ENCODE measurements at regions not wholly inside any gene's neighbourhood (a gene's known extent, or its start where the extent isn't known, plus 50 kb on each side); places are given as distances from the start of the nearest gene placed in this dataset.

DNA sequence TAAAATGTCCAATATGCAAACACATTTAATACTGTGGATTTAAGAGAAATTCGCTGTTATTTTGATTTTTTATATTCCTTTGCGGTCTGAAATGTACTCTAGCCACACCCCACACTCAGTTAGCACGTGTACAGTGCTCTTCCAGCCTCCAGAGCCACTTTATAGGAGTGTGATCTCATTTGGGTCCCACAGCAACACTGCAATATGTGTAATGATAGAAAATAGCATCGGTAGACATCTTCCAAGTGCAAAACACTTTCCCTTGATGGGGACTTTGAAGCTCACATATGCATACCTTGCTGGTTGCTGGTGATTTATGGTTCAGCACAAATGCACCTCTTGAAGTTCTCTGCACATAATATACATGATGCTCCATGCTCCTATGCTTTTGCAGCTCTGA lies 148.3 kb downstream of the GAS1 start:
- no peak for DNase-seq (ENCODE audit: low read depth in 2 of 3, low spot score in 2 of 3)

DNA sequence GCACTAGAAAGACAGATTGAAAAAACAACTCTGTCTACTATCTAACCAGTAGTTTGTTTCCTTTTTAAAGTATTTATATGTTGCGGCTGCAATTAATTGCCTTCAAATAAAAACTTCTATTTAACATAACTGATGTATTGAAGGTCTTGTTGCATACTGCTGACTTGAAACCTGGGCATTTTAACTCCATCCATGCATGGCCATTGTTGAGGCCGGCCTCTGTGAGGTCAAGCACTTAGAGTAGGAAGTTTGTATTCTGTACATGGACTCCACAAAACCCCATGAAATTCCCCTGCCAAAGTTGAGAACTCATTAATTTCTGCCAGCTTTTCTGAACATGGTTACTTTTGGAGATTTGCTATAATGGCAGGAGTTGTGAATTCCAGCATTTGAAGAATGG lies 150.6 kb downstream of the GAS1 start:
- no peak for DNase-seq (ENCODE audit: low read depth in 2 of 3, low spot score in 2 of 3)

DNA sequence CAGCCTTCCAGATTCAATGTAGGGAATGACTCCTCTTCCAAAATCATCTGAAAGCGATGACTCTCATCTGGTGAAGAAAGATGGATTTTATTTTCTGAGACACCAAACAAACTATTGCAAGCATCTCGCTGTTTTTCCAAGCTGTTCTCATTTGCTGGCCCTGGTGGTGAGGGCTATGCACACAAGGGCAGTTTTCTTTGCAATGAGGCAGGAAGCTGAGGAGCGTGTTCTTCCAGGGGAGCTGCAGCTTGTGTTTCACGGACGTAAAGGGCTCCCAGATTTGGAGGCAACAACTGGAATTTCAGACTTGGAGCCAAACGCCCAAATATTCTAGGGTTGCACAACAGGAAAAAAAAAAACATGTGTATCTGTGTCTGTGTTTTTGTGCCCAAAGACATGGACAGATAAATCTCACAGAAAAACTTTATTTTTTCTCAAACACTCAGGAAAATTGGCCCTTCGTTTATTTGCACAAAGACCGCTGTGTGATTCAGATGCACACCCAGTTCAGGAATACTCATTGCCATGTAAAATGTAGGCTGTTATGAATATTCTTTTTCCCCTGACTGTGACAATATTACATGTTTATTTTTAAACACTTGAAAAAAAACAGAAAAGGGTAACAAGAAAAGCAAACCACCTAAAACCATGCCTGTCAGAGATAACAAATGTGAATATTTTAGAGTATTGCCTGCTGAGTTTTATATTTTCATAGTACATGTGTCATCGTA lies 151.3 kb downstream of the GAS1 start:
- no peak for DNase-seq (ENCODE audit: low read depth in 2 of 3, low spot score in 2 of 3)

DNA sequence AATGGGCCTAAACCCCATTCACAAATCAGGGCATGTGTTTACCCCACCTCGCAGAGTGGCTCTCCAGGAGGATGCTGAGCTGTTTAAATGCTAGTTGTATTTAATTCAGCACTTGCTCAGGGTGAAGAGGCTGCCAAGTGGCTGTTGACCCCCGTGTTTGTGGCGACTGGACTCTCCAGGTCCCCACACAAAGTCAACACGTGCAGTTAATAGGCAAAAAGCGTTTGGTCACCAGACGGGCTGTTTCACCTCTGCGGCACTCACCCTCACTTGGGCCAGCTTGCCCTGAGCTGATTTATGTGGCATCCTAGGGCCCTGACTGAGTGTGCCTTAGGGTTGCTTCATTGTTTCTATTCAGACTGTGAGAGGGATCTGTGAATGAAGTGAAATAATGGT lies 152.3 kb downstream of the GAS1 start:
- DNase-seq (ENCODE audit: low read depth in 2 of 3, low spot score in 2 of 3): no peak

DNA sequence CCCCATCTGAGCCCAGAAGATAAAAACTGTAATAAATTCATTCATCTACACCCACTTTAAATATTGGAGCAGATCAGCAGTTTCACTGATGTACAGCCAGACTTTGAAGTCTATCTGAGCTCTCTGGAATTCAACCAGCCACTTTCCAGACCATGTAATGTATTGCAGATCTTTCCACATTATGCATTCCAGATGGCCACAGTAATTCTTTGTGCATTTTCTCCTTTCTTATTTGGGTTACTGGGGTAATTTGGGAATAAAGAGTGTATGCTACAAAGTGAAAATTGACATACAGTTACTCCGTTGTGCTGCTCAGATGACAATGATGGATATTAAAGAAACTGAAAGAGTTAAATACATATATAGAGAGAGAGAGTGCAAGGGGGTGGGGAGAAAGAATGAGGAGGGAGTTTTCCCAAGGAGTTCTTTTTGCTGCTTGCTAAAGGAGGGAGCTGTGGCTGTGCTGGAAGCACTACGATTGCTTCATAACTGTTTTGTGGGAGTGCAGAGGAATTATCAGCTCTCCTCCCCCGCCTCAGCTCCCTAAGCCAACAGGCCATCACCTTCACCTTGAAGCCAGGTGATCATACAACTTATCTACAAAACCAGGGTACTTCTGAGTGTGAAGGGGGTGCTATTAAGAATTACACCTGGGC lies 152.8 kb downstream of the GAS1 start:
- no peak for DNase-seq (ENCODE audit: low read depth in 2 of 3, low spot score in 2 of 3)

DNA sequence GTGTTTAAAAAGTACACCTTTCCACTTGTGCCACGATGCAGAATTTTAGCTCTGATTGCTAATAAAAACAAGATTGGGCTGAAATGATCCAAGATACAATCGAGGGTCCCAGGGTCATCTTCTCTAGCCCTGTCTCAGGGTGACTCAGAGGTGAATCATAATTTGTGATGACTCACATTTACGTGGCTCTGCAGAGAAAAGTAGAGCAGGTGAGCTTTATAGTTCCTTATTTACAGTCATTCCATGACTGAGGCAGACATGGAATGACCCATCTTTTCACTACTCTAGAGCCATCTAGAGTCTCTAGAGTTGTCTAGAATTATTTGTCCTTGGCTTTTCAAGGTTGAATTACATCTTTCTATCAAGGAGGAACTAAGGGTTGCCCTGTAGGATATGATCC lies 155.2 kb downstream of the GAS1 start:
- DNase-seq (ENCODE audit: low read depth in 2 of 3, low spot score in 2 of 3): no peak

DNA sequence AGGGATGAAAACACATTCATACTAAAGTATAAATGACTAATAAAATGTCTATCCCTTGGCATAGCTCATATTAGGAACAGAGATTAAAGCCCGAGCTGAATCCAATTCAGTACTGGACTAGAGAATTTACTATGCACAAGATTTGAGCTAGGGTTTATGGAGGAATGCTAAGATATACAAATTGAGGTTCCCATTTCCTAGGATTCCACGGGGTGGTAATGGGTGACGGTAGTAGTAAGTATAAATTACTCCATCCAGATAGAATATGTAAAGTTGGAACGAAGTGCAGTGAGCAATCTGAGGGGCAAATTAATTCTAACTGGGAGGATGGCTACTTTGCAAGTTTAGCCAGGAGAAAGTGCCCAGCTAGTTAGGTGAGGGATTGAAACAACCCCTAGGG lies 156.5 kb downstream of the GAS1 start:
- DNase-seq (ENCODE audit: low read depth in 2 of 3, low spot score in 2 of 3): no peak

DNA sequence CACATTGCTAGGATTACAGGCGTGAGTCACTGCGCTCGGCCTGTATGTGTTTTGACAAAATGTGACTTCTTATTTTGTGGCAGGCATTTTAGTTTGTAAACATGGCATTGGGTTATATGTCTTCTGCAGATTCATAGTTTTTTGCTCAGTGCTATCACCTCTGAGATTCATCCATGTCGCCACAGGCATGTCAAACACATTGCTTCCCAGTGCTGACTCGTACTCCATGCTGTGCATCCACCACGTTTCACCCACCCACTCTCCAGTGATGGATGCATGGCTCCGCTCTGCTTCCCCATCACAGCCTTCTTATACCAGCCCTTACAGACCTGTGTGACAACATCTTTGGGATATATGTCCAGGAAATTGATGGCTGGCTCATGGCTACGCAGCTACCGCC lies 158.8 kb downstream of the GAS1 start:
- no peak for DNase-seq (ENCODE audit: low read depth in 2 of 3, low spot score in 2 of 3)

DNA sequence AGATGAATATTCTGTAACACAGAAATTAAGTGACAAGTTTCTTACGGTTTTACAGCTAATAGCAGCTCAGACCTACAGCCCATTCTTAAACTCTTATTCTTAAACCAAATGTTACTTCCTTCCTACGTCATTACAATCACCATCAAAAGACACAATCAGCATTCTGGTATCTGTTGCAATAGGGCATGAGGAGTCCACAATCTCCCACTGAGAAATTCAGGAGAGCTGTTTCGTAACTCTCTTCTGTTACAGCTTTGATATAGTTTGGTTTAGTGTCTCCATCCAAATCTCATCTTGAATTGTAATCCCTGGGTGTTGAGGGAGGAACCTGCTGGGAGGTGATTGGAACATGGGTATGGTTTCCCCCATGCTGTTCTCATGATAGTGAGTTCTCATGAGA lies 163.4 kb downstream of the GAS1 start:
- DNase-seq (ENCODE audit: low read depth in 2 of 3, low spot score in 2 of 3): no peak

DNA sequence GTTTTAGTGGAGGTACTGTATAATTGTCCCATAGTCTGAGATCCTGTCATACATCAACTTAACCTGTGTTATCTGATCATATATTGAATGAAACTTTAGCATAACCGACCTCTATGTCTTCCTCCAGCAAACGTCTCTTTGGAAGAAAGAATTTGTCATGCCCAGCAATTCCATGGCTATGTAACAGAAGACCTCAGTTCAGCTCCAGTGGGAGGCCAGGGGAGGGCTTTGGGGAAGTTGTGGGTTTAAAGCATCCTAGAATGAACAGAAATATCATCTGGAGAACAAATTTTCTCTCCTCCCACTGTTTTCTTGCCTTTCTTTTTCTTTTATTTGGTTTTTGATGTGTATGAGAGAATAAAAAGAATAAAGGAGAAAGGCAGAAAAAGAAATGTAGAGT lies 164.5 kb downstream of the GAS1 start:
- DNase-seq (ENCODE audit: low read depth in 2 of 3, low spot score in 2 of 3): no peak

DNA sequence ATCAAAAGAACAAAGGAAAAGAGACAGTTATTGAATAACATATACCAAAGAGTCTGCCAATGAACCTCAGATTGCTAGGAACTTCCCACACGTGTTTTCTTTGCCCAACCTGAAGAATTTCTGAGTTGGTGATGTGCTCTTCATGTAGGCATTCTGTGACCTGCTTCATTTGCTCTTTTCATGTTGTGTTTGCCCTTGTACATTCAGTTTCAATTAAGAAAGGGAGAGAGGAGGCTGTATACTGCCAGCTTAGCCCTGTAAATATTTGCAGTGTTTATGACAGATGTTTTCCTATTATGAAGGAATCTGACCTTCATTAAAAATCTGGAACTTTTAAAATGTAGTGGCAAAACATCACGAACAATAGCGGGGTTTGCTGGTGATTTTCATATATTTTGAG lies 168.5 kb downstream of the GAS1 start:
- DNase-seq (ENCODE audit: low read depth in 2 of 3, low spot score in 2 of 3): no peak

DNA sequence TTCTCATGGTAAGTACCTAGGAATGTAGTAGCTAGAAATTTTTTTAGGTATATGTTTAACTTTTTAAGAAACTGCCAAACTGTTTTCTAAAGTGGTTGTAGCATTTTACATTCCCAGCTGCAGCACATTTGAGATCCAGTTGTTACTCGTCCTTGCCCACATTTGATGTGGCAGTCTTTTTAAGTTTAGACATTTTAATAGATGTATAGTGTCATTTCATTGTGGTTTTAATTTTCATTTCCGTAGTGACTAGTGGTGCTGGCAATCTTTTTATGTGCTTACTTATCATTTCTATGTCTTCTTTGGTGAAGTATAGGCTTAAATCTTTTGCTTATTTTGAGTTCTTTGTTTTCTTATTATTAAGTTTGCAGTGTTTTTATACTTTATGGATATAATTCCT lies 171.6 kb downstream of the GAS1 start:
- DNase-seq (ENCODE audit: low read depth in 2 of 3, low spot score in 2 of 3): no peak

DNA sequence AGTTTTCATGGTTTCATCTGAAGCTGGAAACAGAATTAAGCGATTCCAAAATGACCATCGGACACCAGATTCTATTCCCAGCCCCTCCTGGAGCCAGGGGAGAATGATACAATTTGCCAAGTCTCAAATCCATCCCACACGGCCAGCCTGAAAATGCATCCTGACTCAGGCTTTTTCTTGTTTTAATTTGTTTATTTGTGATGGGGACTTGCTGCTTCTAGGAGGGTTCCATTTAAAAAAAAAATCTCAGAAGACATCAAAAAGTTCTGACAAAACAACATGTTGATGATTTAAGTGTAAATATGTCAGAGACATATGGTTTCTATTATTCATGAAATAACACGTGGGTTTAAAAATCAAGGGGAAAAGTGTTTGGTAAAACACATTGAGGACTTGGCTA lies 173.2 kb downstream of the GAS1 start:
- DNase-seq (ENCODE audit: low read depth in 2 of 3, low spot score in 2 of 3): no peak

DNA sequence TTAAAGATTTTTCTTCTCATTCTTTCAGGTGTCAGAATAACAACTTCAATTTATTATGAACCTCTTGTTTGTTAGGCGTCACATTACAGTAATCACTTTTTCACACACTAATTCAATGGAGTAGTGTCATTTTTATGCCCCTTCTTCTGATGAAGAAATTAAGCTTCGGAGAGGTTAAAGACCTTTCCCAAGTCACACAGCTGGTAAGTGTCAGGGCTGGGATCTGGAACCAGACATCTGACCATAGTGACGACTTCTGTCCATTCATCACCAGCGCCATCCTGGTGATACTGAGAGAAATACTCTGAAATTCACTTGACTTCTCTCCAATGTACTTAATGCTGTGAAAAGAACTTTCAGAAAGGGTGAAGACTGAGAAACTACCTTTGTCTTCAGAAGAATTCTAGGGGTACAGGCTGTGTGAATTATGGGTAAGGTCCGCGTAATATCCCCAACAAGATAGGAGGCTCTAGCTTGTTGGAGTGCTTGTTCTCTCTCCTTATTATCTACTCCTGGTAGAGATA lies 173.8 kb downstream of the GAS1 start:
- DNase-seq (ENCODE audit: low read depth in 2 of 3, low spot score in 2 of 3): no peak

DNA sequence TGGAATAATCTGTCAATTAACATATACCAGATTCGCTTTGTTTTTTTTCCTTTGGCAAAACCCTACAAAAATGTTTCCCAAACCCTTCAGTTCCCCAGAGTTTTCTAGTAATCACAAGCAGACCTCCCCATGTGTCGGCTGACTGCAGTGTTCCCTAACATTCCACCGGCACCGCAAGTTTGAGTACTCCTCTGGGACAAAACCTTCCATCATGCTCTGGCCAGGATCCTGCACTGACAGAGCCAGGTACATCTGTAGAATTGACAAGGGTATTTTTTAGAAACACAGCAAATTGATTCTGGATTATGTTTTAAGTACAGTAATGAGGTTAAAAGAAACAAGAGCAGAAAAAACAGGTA lies 174.7 kb downstream of the GAS1 start:
- no peak for DNase-seq (ENCODE audit: low read depth in 2 of 3, low spot score in 2 of 3)

DNA sequence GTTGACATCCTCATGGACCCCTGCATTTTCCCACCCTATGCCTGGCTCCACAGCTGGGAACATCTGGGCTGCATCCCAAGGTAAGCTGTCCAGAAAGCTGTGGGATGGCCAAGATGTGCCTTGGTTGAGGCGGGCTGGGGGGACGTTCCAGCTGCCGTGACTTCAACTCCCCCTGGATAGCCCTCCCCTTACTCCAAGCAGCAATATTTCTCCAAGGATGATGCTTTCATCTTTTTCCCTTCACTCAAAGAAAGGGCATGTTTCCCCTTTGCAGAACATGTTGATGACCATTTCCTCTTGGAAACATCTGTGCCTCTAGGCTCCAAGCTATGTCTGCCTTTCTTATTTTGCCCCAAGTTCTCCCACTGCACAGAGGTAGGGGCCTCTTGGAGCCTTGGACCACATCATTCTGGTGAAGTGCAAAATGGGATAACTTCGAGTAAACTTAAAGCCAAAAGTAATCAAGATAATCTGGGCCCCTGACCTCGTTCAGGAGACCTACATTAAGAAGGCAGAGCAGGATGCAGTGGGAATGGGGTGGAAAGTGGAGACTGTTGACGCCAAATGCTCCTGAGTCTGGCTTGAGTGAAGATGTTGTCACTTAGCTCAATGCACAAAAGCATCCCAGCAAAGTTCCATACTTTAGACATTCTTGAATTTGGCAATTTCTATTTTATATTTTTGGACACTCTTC lies 175.2 kb downstream of the GAS1 start:
- DNase-seq (ENCODE audit: low read depth in 2 of 3, low spot score in 2 of 3): no peak

DNA sequence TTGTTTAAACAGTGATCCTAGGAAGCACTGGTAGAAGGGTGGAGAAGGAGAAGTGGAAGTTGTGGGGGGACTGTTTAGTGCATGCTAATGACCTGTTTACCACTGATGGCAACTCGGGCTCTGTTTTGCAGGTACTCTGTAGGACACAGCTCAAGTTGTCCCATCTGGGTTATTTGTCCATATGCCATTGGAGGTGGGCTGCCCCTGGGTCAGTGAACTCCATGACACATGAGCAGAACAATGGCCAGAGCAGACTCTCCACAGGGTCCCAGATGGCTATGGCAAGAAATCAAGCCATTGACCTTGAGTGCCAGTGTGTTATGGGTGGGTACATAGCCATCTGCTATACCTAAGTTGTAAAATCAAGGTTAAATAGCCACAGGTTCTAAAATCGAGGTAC lies 175.9 kb downstream of the GAS1 start:
- no peak for DNase-seq (ENCODE audit: low read depth in 2 of 3, low spot score in 2 of 3)

DNA sequence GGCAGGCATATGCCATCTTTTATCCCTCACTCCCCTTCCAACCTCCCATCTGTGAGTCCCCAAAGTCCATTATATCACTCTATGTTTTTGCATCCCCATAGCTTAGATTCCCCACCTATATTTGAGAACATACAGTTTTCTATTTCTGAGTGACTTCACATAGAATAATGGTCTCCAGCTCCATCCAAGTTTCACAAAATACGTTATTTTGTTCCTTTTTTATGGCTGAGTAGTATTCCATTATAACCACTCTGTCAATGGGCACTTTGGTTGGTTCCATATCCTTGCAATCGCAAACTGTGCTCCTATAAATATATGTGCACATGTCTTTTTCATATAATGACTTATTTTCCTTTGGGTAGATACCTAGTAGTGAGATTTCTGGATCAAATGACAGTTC lies 178.6 kb downstream of the GAS1 start:
- no peak for DNase-seq (ENCODE audit: low read depth in 2 of 3, low spot score in 2 of 3)

DNA sequence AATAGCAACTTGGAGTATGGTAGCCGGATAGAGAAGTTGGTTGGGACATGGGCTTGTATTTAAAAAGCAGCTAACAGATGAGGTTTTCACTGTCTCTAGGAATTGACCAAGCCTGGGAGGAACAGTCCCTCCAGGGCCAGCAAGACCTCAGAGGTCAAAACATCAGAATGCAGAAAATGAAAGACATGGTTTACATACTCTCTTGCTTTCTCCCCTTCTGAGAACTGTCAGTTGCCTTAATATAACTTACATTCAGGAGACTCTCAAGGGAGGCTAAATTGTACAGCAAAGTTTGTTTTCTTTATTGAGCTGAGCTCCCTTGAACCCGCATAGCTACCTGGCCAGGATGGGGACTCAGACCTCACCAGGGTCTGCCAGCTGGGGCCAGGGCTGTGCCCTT lies 179.3 kb downstream of the GAS1 start:
- DNase-seq (ENCODE audit: low read depth in 2 of 3, low spot score in 2 of 3): no peak

DNA sequence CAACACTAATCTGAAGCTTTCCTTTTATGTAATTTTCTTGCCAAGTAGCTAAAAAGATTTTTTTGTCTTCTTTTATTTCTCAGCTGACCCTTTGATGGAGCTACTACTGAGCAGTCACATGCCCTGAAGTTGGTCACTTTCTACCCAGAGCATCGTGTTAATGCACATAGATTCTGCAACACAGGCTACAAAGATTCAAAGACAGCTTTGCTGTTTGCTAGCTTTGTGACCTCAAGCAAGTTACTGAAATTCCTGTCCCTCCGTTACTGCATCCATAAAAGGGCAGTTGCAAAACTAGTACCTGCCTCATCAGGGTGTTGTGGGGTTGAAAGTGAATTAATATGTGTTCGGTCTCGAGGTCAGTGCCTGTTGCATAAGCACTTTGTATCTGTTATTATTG lies 179.9 kb downstream of the GAS1 start:
- no peak for DNase-seq (ENCODE audit: low read depth in 2 of 3, low spot score in 2 of 3)

DNA sequence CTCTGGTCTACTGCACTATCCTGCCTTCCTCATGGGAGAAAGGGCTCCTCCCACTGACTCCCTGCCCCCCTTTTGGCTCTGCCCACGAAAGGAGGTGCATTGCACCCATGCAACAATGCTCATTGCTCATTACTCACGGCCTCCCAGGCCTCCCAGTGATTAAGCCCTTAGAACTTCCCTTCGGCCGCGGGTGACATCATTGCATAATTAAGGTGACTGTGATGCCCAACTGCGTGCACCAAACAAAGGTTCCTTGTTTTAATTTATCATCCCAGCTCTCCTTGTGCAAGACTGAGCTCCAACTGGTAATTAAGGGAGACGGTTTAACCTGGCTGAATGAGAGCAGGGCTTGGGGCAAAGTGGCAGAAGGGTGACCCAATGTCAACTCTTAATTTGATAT lies 180.4 kb downstream of the GAS1 start:
- no peak for DNase-seq (ENCODE audit: low read depth in 2 of 3, low spot score in 2 of 3)

DNA sequence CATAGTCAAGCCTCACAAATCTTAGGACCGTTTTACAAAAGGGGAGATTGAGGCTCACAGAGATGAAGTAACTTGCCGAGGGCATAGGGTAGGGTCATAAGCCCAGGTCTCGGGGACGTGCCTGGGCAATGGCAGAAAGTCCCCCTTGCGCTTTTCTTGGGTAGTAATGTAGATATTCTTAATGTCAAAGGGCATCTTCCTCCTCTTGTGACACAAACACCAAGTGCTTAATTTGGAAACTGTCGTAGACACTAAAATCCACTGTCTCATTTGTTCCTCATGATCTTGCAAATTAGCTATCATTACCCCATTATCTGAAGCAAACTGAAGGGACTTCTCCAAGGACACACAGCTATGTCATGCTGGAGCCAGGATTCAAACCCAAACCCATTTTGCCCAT lies 180.8 kb downstream of the GAS1 start:
- no peak for DNase-seq (ENCODE audit: low read depth in 2 of 3, low spot score in 2 of 3)
